ENCODE measurements at regions not wholly inside any gene's neighbourhood (a gene's known extent, or its start where the extent isn't known, plus 50 kb on each side); places are given as distances from the start of the nearest gene placed in this dataset.

DNA sequence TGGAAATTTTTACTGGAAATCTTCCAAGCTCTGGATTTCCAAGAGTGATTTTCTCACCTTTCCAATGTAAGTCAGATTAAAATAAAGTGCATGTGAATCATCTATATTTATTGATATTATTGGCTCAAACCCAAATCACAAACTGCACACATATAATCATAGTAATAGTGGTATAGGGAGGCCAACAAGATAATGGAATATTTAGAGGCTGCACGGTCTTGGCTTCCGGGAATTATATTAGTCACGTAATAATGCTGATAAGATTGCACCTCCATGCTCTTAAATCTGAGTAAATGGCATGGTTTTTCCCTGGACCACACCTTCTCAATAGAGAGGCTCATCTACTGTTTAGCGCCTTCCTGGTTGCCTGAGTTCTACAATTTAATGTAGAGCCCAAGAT lies 567.1 kb upstream of the NR2F2 start:
- H3K4me3 ChIP-seq (ENCODE audit: low read depth, low read length, poor library complexity, severe bottlenecking), result no peak overlapping the region
- H3K27me3 ChIP-seq (replicated peaks; ENCODE audit: insufficient read depth, low read depth, low read length, poor library complexity), result no peaks in the 10 kb centered on the region
- no TSS peak for BruUV-seq (replicated peaks)
- H3K9me3 ChIP-seq (ENCODE audit: low read depth, low read length, poor library complexity, severe bottlenecking), result no peaks in the 10 kb centered on the region
- DNase-seq (ENCODE audit: low spot score), result no peak
- H3K36me3 ChIP-seq (ENCODE audit: insufficient read depth, low read length, poor library complexity, severe bottlenecking), result no peaks in the 10 kb centered on the region
- CTCF ChIA-PET, result no interaction called here
- H3K4me1 ChIP-seq (ENCODE audit: insufficient read depth, low read length, poor library complexity, severe bottlenecking), result no peaks in the 10 kb centered on the region
- TF ChIP-seq EZH2 (IDR thresholded peaks at IDR 0.05; ENCODE audit: borderline replicate concordance, low read depth, low read length, poor library complexity, severe bottlenecking) (no peak), CTCF (conservative IDR thresholded peaks at IDR 0.05; ENCODE audit: low read depth, low read length) (no peak)
- H3K27ac ChIP-seq (ENCODE audit: low read depth, low read length, poor library complexity, severe bottlenecking), result no peak overlapping the region
- POLR2A ChIA-PET (ENCODE audit: low non-redundant PET), result no interaction called here
- intact Hi-C loops (cut with micrococcal nuclease; ENCODE audit: unreplicated experiment), result no loop called here

DNA sequence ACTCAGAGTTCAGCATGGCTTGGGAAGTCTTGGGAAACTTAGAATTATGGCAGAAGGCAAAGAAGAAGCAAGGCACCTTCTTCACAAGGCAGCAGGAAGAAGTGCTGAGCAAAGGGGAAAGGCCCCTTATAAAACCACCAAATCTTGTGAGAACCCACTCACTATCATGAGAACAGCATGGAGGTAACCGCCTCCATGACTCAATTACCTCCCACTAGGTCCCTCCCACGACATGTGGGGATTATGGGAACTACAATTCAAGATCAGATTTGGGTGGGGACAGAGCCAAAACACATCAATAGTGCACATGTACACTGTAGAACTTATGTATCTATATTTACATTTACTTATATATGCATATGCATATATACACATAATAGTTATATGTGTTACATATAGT lies 565.3 kb upstream of the NR2F2 start:
- POLR2A ChIA-PET (ENCODE audit: low non-redundant PET), result no interaction called here
- Histone ChIP-seq H3K27me3 (replicated peaks; ENCODE audit: insufficient read depth, low read depth, low read length, poor library complexity) (no peaks in the 10 kb centered on the region), H3K27ac (ENCODE audit: low read depth, low read length, poor library complexity, severe bottlenecking) (no peak overlapping the region), H3K4me1 (ENCODE audit: insufficient read depth, low read length, poor library complexity, severe bottlenecking) (no peaks in the 10 kb centered on the region), H3K4me3 (ENCODE audit: low read depth, low read length, poor library complexity, severe bottlenecking) (no peak overlapping the region), H3K36me3 (ENCODE audit: insufficient read depth, low read length, poor library complexity, severe bottlenecking) (no peaks in the 10 kb centered on the region), H3K9me3 (ENCODE audit: low read depth, low read length, poor library complexity, severe bottlenecking) (no peaks in the 10 kb centered on the region)
- CTCF ChIA-PET, result no interaction called here
- TF ChIP-seq EZH2 (IDR thresholded peaks at IDR 0.05; ENCODE audit: borderline replicate concordance, low read depth, low read length, poor library complexity, severe bottlenecking) (no peak), CTCF (conservative IDR thresholded peaks at IDR 0.05; ENCODE audit: low read depth, low read length) (no peak)
- DNase-seq (ENCODE audit: low spot score), result no peak
- intact Hi-C loops (cut with micrococcal nuclease; ENCODE audit: unreplicated experiment), result no loop called here
- BruUV-seq (replicated peaks), result no TSS peak

DNA sequence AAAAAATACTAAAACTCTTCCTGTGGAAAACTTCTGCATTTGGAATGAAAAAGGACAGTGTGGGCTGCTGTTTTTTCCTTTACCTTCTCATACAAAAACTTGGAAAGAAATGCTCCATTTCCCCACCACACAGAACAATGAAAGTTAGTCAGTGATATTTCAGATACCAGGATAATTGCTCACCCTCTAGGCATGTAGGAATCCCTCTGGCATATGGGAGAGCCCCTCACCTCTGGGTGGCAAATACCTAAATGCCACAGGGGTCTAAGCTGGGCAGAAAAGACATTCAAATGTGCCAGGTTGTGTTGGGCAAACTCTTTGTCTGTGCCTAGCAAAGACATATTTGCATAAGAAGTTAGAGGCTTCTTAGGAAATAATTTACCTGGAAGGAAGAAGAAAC lies 560.3 kb upstream of the NR2F2 start:
- no peak for DNase-seq (ENCODE audit: low spot score)

More for the DNA sequence above, 560.3 kb upstream of the NR2F2 start:
- Histone ChIP-seq H3K27ac (ENCODE audit: low read depth, low read length, poor library complexity, severe bottlenecking) (no peak overlapping the region), H3K4me1 (ENCODE audit: insufficient read depth, low read length, poor library complexity, severe bottlenecking) (no peaks in the 10 kb centered on the region), H3K9me3 (ENCODE audit: low read depth, low read length, poor library complexity, severe bottlenecking) (no peaks in the 10 kb centered on the region), H3K36me3 (ENCODE audit: insufficient read depth, low read length, poor library complexity, severe bottlenecking) (no peaks in the 10 kb centered on the region), H3K4me3 (ENCODE audit: low read depth, low read length, poor library complexity, severe bottlenecking) (no peak overlapping the region), H3K27me3 (replicated peaks; ENCODE audit: insufficient read depth, low read depth, low read length, poor library complexity) (no peaks in the 10 kb centered on the region)
- ChIA-PET POLR2A (ENCODE audit: low non-redundant PET) (no interaction called here), CTCF (no interaction called here)
- intact Hi-C loops (cut with micrococcal nuclease; ENCODE audit: unreplicated experiment), result no loop called here
- TF ChIP-seq CTCF (conservative IDR thresholded peaks at IDR 0.05; ENCODE audit: low read depth, low read length) (no peak), EZH2 (IDR thresholded peaks at IDR 0.05; ENCODE audit: borderline replicate concordance, low read depth, low read length, poor library complexity, severe bottlenecking) (no peak)
- no TSS peak for BruUV-seq (replicated peaks)
